Gastroesophageal sphincter (tissue), 3 donors: ENCODE measurements at regions not wholly inside any gene's neighbourhood (a gene's known extent, or its start where the extent isn't known, plus 50 kb on each side); places are given as distances from the start of the nearest gene placed in this dataset.

Experiments
- CTCF ChIP-seq, 4 experiments: fragments of 200-600 bp in 2 of 4; fragments of 450-650 bp in 2 of 4; sonication (generic) in 1 of 4; IDR thresholded peaks; one replicate each; pipeline ENCODE4 v1.5.1; 2017 to 2019; ENCODE audit warnings: antibody characterized with exemption in 4 of 4, mild to moderate bottlenecking in 2 of 4, moderate library complexity in 2 of 4
- POLR2A ChIP-seq, 2 donors: fragments of 450-650 bp; IDR thresholded peaks; one replicate each; pipeline ENCODE4 v1.6.1; 2017; ENCODE audit warnings: antibody characterized with exemption in 2 of 2, mild to moderate bottlenecking in 2 of 2, moderate library complexity in 1 of 2

- TF ChIP-seq POLR2A (IDR thresholded peaks at IDR 0.05) = no peak
- TF ChIP-seq CTCF (IDR thresholded peaks at IDR 0.05) = no peak
These were observed 355.0 kb upstream of the EMCN start for GRCh38 chr4:100872811-100873210.
